Keratinocyte (primary cell): ENCODE measurements at regions not wholly inside any gene's neighbourhood (a gene's known extent, or its start where the extent isn't known, plus 50 kb on each side); places are given as distances from the start of the nearest gene placed in this dataset.

Experiments used
- EZH2 ChIP-seq: IDR thresholded peaks from one replicate; pipeline ENCODE4 v1.6.1; 2012; ENCODE audit warnings: inconsistent platforms, mild to moderate bottlenecking, low read length, moderate library complexity
- TF ChIP-seq, protein P1 (sequence below), 3 experiments: IDR thresholded peaks in 1 of 3; conservative IDR thresholded peaks in 1 of 3; optimal IDR thresholded peaks in 1 of 3; 2 replicates in 2 of 3; 3 replicates in 1 of 3; pipeline versions ENCODE3 to v1.5.1; 2011; ENCODE audit warnings: low read length in 3 of 3, mild to moderate bottlenecking in 3 of 3, moderate library complexity in 2 of 3, control low read depth in 1 of 3, inconsistent platforms in 1 of 3; ENCODE audit not compliant: insufficient read depth in 2 of 3; ENCODE audit errors: extremely low read depth in 1 of 3

DNA sequence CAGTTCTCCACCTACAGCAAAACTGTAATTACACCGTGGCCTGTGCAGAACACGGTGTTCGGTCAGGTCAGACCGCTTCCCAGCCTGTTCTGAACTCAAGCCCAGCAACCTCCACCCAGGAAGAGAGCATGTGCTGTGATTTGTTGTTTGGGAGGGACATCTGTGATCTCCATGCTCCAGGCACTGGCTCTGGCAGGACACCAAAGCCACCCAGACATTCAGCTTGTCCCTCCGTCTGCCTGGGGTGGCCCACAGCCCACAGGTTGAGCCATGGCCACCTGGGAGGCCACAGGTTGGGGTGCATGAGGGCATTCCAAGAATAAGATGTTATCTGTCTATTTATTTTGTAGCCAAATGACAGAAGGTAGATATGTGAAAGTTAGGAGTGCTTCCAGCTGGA, 1091.1 kb downstream of the VRK1 start:
- TF ChIP-seq, protein P1, sequence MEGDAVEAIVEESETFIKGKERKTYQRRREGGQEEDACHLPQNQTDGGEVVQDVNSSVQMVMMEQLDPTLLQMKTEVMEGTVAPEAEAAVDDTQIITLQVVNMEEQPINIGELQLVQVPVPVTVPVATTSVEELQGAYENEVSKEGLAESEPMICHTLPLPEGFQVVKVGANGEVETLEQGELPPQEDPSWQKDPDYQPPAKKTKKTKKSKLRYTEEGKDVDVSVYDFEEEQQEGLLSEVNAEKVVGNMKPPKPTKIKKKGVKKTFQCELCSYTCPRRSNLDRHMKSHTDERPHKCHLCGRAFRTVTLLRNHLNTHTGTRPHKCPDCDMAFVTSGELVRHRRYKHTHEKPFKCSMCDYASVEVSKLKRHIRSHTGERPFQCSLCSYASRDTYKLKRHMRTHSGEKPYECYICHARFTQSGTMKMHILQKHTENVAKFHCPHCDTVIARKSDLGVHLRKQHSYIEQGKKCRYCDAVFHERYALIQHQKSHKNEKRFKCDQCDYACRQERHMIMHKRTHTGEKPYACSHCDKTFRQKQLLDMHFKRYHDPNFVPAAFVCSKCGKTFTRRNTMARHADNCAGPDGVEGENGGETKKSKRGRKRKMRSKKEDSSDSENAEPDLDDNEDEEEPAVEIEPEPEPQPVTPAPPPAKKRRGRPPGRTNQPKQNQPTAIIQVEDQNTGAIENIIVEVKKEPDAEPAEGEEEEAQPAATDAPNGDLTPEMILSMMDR (optimal IDR thresholded peaks at IDR 0.05 in 1 of 3, IDR thresholded peaks at IDR 0.05 in 1 of 3, conservative IDR thresholded peaks at IDR 0.05 in 1 of 3; ENCODE audit: extremely low read depth in 1 of 3, insufficient read depth in 2 of 3, low read length in 3 of 3) = no peak
- no peak for TF ChIP-seq EZH2
